AG09319 (cell line): ENCODE measurements at regions not wholly inside any gene's neighbourhood (a gene's known extent, or its start where the extent isn't known, plus 50 kb on each side); places are given as distances from the start of the nearest gene placed in this dataset.

Experiments
- DNase-seq: peaks from one replicate; pipeline ENCODE4 v3.0.0-alpha.2; 2010; ENCODE audit warnings: low read depth; ENCODE audit errors: extremely low read depth
- TF ChIP-seq, protein P1 (sequence below): IDR thresholded peaks from 2 replicates; pipeline ENCODE4 v1.5.1; 2011; ENCODE audit warnings: low read depth, mild to moderate bottlenecking, inconsistent platforms, low read length, moderate library complexity

DNA sequence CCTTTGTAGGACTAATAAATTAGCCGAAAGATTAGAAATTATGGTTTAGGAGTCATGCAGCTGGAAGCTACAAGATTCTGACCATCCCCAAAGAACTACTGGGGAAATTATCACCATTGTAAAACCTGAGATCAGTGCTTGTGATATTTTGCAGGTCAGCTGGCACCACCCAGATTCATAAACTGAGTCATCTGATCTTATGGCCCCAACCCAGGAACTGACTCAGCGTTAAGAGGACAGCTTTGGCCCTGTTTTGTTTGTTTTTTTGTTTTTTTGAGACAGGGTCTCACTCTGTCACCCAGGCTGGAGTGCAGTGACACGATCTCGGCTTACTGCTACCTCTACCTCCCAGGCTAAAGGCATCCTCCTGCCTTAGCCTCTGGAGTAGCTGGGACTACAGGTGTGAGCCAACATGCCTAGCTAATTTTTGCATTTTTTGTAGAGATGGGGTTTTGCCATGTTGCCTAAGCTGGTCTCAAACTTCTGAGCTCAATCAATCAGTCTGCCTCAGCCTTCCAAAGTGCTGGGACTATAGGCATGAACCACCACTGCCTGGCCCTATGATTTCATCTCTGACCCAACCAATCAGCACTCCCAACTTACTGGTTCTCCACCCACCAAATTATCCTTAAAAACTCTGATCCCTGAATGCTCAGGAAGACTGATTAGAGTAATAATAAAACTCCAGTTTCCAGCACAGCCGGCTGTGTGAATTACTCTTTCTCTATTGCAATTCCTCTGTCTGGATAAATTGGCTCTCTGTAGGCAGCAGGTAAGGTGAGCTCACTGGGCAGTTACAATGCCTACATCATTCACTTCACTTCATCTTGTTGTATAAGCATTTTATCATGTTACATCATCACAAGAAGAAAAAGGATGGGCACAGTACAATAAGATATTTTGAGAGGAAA lies 79.4 kb upstream of the KSR1 start:
- TF ChIP-seq, protein P1, sequence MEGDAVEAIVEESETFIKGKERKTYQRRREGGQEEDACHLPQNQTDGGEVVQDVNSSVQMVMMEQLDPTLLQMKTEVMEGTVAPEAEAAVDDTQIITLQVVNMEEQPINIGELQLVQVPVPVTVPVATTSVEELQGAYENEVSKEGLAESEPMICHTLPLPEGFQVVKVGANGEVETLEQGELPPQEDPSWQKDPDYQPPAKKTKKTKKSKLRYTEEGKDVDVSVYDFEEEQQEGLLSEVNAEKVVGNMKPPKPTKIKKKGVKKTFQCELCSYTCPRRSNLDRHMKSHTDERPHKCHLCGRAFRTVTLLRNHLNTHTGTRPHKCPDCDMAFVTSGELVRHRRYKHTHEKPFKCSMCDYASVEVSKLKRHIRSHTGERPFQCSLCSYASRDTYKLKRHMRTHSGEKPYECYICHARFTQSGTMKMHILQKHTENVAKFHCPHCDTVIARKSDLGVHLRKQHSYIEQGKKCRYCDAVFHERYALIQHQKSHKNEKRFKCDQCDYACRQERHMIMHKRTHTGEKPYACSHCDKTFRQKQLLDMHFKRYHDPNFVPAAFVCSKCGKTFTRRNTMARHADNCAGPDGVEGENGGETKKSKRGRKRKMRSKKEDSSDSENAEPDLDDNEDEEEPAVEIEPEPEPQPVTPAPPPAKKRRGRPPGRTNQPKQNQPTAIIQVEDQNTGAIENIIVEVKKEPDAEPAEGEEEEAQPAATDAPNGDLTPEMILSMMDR = no peak
- no peak for DNase-seq

DNA sequence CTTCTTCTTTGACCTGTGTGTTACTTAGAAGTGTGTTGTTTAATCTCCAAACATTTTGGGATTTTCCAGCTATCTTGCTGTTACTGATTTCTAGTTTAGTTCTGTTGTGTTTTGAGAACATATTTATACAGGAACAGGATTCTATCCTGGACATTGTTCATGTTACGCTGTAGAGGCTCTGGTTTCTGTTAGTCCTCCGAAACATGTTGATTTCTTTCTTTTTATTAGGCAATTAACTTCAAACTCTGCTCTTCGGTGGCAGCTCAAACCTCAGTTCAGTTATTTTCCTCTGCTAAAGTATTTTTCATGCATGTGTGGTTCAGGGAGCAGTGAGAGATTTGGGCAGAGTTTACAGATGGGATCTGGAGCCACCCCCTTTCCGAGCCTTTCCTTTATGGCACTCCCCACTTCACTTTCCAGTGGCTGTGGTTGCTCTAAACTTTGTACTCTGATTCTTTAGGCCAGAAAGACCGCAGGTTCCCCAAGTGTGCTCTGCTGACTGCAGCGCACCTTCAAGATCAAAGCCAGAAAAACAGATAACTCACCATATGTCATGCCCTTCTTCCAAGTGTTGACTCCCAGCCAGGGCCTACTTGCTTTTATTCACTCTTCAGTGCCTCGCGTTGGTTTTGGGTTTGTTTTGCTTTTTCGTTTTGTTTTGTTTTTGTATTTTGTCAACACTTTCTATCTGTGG lies 77.6 kb upstream of the KSR1 start:
- TF ChIP-seq, protein P1 = no peak
- DNase-seq = no peak

DNA sequence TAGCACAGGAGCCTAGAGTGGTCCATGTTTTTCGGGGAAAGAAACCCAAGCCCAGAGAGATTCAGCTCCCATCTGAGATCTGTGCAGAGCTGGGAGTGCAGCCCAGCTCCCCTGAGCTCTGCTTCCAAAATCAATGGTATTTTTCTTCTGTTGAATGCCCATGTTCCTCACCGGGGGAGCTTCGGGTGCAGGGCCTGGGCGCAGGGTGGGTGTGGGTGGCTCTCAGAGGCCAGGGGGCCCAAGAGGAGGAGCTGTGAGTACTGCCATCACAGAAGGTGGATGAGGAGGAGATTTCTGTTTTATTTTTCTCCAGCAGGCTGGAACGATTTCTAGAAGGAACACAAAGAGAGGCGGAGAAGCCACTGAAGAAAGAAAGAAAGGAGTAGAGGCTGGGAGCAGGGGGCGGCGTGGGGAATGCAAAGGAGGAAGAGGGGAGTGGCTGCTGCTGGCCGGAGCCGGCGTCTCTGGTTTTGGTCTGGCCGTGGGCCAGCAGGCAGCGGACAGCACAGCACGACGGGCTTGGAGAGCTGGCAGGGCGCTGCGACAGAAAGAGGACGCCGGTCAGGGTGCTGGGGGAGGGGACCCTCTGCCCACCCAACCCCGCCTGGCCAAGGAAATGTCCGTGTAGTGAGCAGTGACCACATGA lies 76.2 kb upstream of the KSR1 start:
- DNase-seq = no peak

DNA sequence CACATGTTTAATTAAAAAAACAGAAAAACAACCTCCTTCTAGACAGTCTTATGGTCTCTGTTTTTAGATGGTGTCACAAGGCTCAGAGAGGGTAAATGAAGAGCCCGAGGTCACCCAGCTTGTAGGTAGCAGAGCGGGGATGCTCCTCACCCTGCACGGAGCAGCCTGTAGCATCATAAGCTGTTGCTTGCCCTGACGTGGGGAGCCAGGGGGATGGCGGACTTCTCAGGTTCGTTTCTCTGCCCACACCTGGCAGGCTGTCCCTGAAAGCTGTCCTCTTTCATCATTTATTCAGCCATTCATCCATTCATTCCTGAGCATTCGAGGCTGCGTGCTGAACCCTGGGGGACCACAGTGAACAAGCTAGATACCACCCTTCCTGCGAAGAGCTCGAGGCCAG lies 75.7 kb upstream of the KSR1 start:
- DNase-seq = no peak
- TF ChIP-seq, protein P1 = no peak

More for the DNA sequence above, 76.2 kb upstream of the KSR1 start:
- TF ChIP-seq, protein P1 = no peak

DNA sequence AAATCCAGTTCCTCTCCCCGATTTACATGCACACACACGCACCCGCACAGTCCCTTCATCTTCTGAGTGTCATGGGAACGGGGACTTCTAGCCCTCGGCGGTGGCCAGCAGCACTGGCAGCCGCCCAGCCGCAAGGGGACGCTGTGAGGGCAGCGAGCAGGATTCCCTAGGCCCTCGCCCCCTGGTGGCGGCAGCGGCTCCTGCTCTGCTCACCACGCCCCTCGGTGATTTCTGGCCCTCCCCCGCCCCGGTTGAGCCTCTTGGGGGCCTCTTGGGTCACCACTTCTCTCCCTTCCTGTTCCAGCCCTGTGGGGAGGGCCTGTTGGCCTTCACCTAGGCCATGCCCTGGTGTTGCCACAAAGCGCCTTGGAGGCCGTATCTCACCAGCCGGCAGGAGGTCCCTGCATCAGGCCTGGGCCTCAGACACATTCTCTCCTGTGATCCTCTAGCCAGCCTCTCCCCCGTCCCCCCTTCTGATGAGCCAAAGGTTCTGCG lies 75.2 kb upstream of the KSR1 start:
- TF ChIP-seq, protein P1 = peak; percentile 65
- DNase-seq = no peak

DNA sequence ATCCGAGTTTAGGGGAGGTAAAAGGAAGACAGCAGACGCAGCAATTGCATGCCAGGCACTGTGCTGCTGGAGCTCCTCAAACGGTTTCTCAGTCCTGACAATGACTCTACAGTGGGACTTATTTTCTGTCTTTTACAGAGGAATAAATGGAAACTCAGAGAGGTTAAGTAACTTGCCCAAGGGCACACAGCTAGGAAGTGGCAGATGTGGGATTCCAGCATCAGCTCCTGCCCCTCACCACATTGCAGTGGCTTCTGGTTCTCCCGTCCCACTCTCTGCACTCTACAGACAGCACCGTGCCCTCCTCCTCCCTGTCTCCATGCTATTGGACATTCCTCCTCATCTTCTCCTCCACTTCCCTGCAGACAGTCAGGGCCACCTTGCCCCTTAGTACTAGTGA lies 74.2 kb upstream of the KSR1 start:
- DNase-seq = no peak
- TF ChIP-seq, protein P1 = no peak

DNA sequence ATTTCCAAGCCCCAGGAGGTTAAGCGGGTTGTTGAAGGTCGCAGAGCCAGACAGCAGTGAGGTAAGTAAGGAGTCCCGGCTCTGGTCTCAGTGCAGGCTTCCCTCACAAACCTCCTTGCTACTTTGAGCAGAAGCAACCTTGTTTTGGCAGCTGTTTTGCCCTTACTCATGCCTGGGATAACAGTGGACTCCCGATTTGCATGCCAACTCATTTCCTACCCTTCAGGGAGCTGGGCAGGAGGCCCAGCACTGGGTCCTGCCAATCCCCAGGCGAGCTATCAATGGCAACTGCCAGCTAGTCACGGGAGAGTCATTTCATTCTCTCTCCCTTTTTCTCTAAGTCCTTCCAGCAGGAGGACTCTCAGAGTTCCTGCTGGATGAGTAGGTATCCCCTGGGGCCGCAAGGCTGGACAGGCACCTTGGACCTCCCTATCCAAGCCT lies 72.0 kb upstream of the KSR1 start:
- TF ChIP-seq, protein P1 = no peak; the same call in 1 of the 2 replicates
- DNase-seq = peak; percentile 70
